ENCODE measurements at regions not wholly inside any gene's neighbourhood (a gene's known extent, or its start where the extent isn't known, plus 50 kb on each side); places are given as distances from the start of the nearest gene placed in this dataset.
"Not testable (repeated sequence)": the region's sequence is repeated elsewhere in the genome, so short reads cannot be mapped to it uniquely, and the experiment has no call there.

- DNase-seq (ENCODE audit: low spot score) = no peak
Measured at GRCh38 chr18:30625961-30626360, 416.6 kb downstream of the DSC3 start.

- no peak for DNase-seq (ENCODE audit: low spot score)
Measured at GRCh38 chr18:30623401-30624065, 419.0 kb downstream of the DSC3 start.

GRCh38 chr18:30622635-30623034, 419.9 kb downstream of the DSC3 start:
- no peak for DNase-seq (ENCODE audit: low spot score)

GRCh38 chr18:30622104-30622503, 420.4 kb downstream of the DSC3 start:
- DNase-seq (ENCODE audit: low spot score) = no peak

GRCh38 chr18:30618567-30618966, 424.0 kb downstream of the DSC3 start:
- no peak for DNase-seq (ENCODE audit: low spot score)

GRCh38 chr18:30616414-30616813, 426.1 kb downstream of the DSC3 start:
- no peak for DNase-seq (ENCODE audit: low spot score)

GRCh38 chr18:30613467-30613801, 429.1 kb downstream of the DSC3 start:
- DNase-seq (ENCODE audit: low spot score) = no peak

- no peak for DNase-seq (ENCODE audit: low spot score)
Measured at GRCh38 chr18:30601541-30601940, 441.0 kb downstream of the DSC3 start.

GRCh38 chr18:30597202-30597601, 445.3 kb downstream of the DSC3 start:
- DNase-seq (ENCODE audit: low spot score) = no peak

GRCh38 chr18:30596635-30597034, 445.9 kb downstream of the DSC3 start:
- DNase-seq (ENCODE audit: low spot score) = no peak

GRCh38 chr18:30595942-30596341, 446.6 kb downstream of the DSC3 start:
- no peak for DNase-seq (ENCODE audit: low spot score)

GRCh38 chr18:30594911-30595310, 447.6 kb downstream of the DSC3 start:
- DNase-seq (ENCODE audit: low spot score) = not testable (repeated sequence)

- no peak for DNase-seq (ENCODE audit: low spot score)
Measured at GRCh38 chr18:30591462-30591861, 451.1 kb downstream of the DSC3 start.

GRCh38 chr18:30588673-30589164, 453.8 kb downstream of the DSC3 start:
- DNase-seq (ENCODE audit: low spot score) = no peak

- DNase-seq (ENCODE audit: low spot score) = no peak
Measured at GRCh38 chr18:30583768-30584167, 458.8 kb downstream of the DSC3 start.

GRCh38 chr18:30582078-30582477, 460.5 kb downstream of the DSC3 start:
- no peak for DNase-seq (ENCODE audit: low spot score)

GRCh38 chr18:30578707-30579106, 463.8 kb downstream of the DSC3 start:
- DNase-seq (ENCODE audit: low spot score) = no peak

GRCh38 chr18:30572214-30572613, 470.3 kb downstream of the DSC3 start:
- no peak for DNase-seq (ENCODE audit: low spot score)

GRCh38 chr18:30568333-30568732, 474.2 kb downstream of the DSC3 start:
- DNase-seq (ENCODE audit: low spot score) = no peak

GRCh38 chr18:30566877-30567276, 475.7 kb downstream of the DSC3 start:
- DNase-seq (ENCODE audit: low spot score) = no peak

- DNase-seq (ENCODE audit: low spot score) = no peak
Measured at GRCh38 chr18:30562231-30562630, 480.3 kb downstream of the DSC3 start.

- no peak for DNase-seq (ENCODE audit: low spot score)
Measured at GRCh38 chr18:30556112-30556511, 486.4 kb downstream of the DSC3 start.

- no peak for DNase-seq (ENCODE audit: low spot score)
Measured at GRCh38 chr18:30545393-30545792, 497.1 kb downstream of the DSC3 start.

- no peak for DNase-seq (ENCODE audit: low spot score)
Measured at GRCh38 chr18:30544141-30544540, 498.4 kb downstream of the DSC3 start.
